ENCODE measurements at regions not wholly inside any gene's neighbourhood (a gene's known extent, or its start where the extent isn't known, plus 50 kb on each side); places are given as distances from the start of the nearest gene placed in this dataset.

DNA sequence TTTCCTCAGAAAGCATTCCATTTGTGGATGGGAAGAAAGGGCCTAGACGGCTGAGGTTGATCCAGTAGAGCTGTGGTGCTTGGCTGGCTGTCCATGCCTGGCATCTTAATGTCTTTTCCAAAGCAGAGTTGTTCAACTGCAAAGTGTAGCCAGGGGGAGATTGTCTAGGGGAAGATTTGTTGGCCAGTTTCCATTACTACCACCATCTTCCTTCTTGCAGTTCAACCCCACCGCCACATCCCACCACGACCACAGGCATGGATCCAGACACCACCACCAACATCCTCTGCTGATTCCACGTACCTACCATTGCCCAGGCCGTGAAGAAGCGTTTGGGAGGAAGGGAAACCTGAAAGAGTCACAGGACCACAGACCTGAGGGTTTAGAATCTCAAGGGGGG, 50.7 kb upstream of the HAAO start:
- H3K27ac ChIP-seq = no peak overlapping the region
- TF ChIP-seq CTCF (conservative IDR thresholded peaks at IDR 0.05) (no peak), ZFX (IDR thresholded peaks at IDR 0.05) (no peak)

- H3K27ac ChIP-seq = no peak overlapping the region
These were observed 50.1 kb upstream of the HAAO start for GRCh38 chr2:42842466-42842865.

More at GRCh38 chr2:42842466-42842865, 50.1 kb upstream of the HAAO start:
- no peak for TF ChIP-seq ZFX (IDR thresholded peaks at IDR 0.05)
- TF ChIP-seq CTCF (conservative IDR thresholded peaks at IDR 0.05) = no peak
